ENCODE measurements at regions not wholly inside any gene's neighbourhood (a gene's known extent, or its start where the extent isn't known, plus 50 kb on each side); places are given as distances from the start of the nearest gene placed in this dataset.

GRCh38 chr1:245039196-245039595 lies 115.6 kb upstream of the KIF26B start:
- no peak overlapping the region for H3K27ac Mint-ChIP-seq
- no peak overlapping the region for H3K4me3 Mint-ChIP-seq (ENCODE audit: low read depth)

GRCh38 chr1:245036102-245036501 lies 118.7 kb upstream of the KIF26B start:
- Mint-ChIP-seq H3K4me3 (ENCODE audit: low read depth) (no peak overlapping the region), H3K4me1 (ENCODE audit: low read depth) (peaks cover 9% of the 10 kb centered on the region), H3K9me3 (ENCODE audit: low read depth) (no peaks in the 10 kb centered on the region), H3K27ac (no peak overlapping the region), H3K36me3 (ENCODE audit: insufficient read depth) (peaks cover 8% of the 10 kb centered on the region), H3K27me3 (no peaks in the 10 kb centered on the region)
- TF ChIP-seq CTCF (IDR thresholded peaks at IDR 0.05; ENCODE audit: unreplicated experiment): no peak
- no peak for DNase-seq (ENCODE audit: low spot score, unreplicated experiment)

More at GRCh38 chr1:245039196-245039595, 115.6 kb upstream of the KIF26B start:
- DNase-seq (ENCODE audit: low spot score, unreplicated experiment): no peak
- peaks cover 27% of the 10 kb centered on the region for H3K4me1 Mint-ChIP-seq (ENCODE audit: low read depth)
- no peaks in the 10 kb centered on the region for H3K9me3 Mint-ChIP-seq (ENCODE audit: low read depth)
- peaks cover 6% of the 10 kb centered on the region for H3K36me3 Mint-ChIP-seq (ENCODE audit: insufficient read depth)
- no peak for TF ChIP-seq CTCF (IDR thresholded peaks at IDR 0.05; ENCODE audit: unreplicated experiment)
- H3K27me3 Mint-ChIP-seq: no peaks in the 10 kb centered on the region

DNA sequence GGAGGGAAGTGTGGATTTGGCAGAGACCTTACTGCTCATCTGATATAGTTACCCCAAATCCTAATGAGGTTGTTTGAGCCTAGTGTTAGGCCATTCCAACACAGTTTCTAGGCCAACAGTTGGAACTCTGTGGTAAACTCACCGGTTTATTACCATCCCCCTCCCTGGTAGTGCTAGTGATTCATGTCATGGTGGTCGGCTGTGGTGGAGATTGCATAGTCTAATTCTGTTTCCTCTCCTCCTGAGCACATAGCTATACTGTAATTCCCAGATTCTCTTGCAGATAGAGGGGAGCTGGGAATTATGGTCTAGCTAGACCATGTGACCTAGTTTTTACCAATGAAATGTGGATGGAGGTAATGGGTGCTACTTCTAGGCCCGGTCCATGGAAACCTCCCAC lies 123.7 kb upstream of the KIF26B start:
- no peaks in the 10 kb centered on the region for H3K9me3 Mint-ChIP-seq (ENCODE audit: low read depth)
- no peak for TF ChIP-seq CTCF (IDR thresholded peaks at IDR 0.05; ENCODE audit: unreplicated experiment)
- no peaks in the 10 kb centered on the region for H3K27me3 Mint-ChIP-seq
- H3K27ac Mint-ChIP-seq: no peak overlapping the region
- no peak for DNase-seq (ENCODE audit: low spot score, unreplicated experiment)
- peaks cover 5% of the 10 kb centered on the region for H3K36me3 Mint-ChIP-seq (ENCODE audit: insufficient read depth)
- no peaks in the 10 kb centered on the region for H3K4me1 Mint-ChIP-seq (ENCODE audit: low read depth)
- H3K4me3 Mint-ChIP-seq (ENCODE audit: low read depth): no peak overlapping the region

DNA sequence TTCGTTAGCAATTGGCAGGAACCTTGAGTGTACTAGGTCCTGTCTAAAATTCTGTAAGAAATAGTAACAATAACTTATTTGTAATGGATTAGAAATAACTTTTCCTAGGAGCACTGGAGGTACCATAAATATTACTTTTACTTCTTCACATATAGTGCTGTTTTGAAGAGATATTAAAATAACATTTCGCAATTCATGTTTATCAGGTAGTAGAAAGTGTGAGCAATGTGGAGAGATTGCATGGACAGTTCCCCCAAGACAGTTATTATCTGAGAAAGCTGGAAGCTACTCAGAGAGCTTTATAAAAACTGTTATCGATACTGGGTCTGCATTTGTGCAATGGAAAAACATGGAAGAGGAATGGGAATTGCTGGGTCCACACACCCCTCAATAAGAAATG lies 128.5 kb upstream of the KIF26B start:
- Mint-ChIP-seq H3K4me1 (ENCODE audit: low read depth) (no peaks in the 10 kb centered on the region), H3K4me3 (ENCODE audit: low read depth) (no peak overlapping the region), H3K27me3 (no peaks in the 10 kb centered on the region)

GRCh38 chr1:245025525-245025924 lies 129.3 kb upstream of the KIF26B start:
- H3K9me3 Mint-ChIP-seq (ENCODE audit: low read depth): no peaks in the 10 kb centered on the region
- H3K4me3 Mint-ChIP-seq (ENCODE audit: low read depth): no peak overlapping the region
- H3K27ac Mint-ChIP-seq: no peak overlapping the region
- no peaks in the 10 kb centered on the region for H3K27me3 Mint-ChIP-seq
- no peak for DNase-seq (ENCODE audit: low spot score, unreplicated experiment)
- no peaks in the 10 kb centered on the region for H3K4me1 Mint-ChIP-seq (ENCODE audit: low read depth)
- peaks cover 8% of the 10 kb centered on the region for H3K36me3 Mint-ChIP-seq (ENCODE audit: insufficient read depth)
- no peak for TF ChIP-seq CTCF (IDR thresholded peaks at IDR 0.05; ENCODE audit: unreplicated experiment)

More for the DNA sequence above, 128.5 kb upstream of the KIF26B start:
- peaks cover 9% of the 10 kb centered on the region for H3K36me3 Mint-ChIP-seq (ENCODE audit: insufficient read depth)
- TF ChIP-seq CTCF (IDR thresholded peaks at IDR 0.05; ENCODE audit: unreplicated experiment): no peak
- no peak overlapping the region for H3K27ac Mint-ChIP-seq
- DNase-seq (ENCODE audit: low spot score, unreplicated experiment): no peak
- H3K9me3 Mint-ChIP-seq (ENCODE audit: low read depth): no peaks in the 10 kb centered on the region

All from progenitor cell of endocrine pancreas (in vitro differentiated cells).